GM23338 (cell line): ENCODE measurements at regions not wholly inside any gene's neighbourhood (a gene's known extent, or its start where the extent isn't known, plus 50 kb on each side); places are given as distances from the start of the nearest gene placed in this dataset.

Source experiments
- ATAC-seq: fragments of 200-7000 bp; cut with Tn5 transposase; 3 replicates; pipeline ENCODE4 v1.9.1; 2020
- DNase-seq: peaks from one replicate; pipeline ENCODE4 v3.0.0-alpha.2; 2015; ENCODE audit warnings: low spot score
- H2AFZ ChIP-seq: fragments of 200-600 bp; sonication (generic); 2 replicates; pipeline ENCODE4 v1.8.0; 2016; ENCODE audit warnings: antibody characterized with exemption, mild to moderate bottlenecking, moderate library complexity
- H3F3A ChIP-seq: fragments of 200-600 bp; sonication (generic); replicated peaks from 2 replicates; pipeline ENCODE4 v1.8.0; 2017; ENCODE audit warnings: antibody characterized with exemption, mixed run types, low read depth
- H3K27ac ChIP-seq: fragments of 200-600 bp; sonication (generic); 2 replicates; pipeline ENCODE4 v1.6.1; 2016; ENCODE audit warnings: low read depth
- H3K27me3 ChIP-seq: fragments of 200-600 bp; sonication (generic); 2 replicates; pipeline ENCODE4 v1.8.0; 2016; ENCODE audit warnings: mild to moderate bottlenecking, mixed run types, moderate library complexity; ENCODE audit not compliant: insufficient read depth
- H3K36me3 ChIP-seq: fragments of 200-600 bp; sonication (generic); 2 replicates; pipeline ENCODE4 v1.8.0; 2016; ENCODE audit warnings: mild to moderate bottlenecking; ENCODE audit not compliant: insufficient read depth
- H3K4me1 ChIP-seq: fragments of 200-600 bp; sonication (generic); 2 replicates; pipeline ENCODE4 v1.8.0; 2016; ENCODE audit warnings: mild to moderate bottlenecking, moderate library complexity; ENCODE audit not compliant: insufficient read depth
- H3K4me2 ChIP-seq: fragments of 200-600 bp; sonication (generic); 2 replicates; pipeline ENCODE4 v1.7.1; 2017; ENCODE audit warnings: mixed run types
- H3K4me3 ChIP-seq: fragments of 200-600 bp; sonication (generic); 2 replicates; pipeline ENCODE4 v1.6.1; 2016; ENCODE audit warnings: mixed run types
- H3K79me2 ChIP-seq: fragments of 200-600 bp; sonication (generic); replicated peaks from 2 replicates; pipeline ENCODE4 v1.8.0; 2017; ENCODE audit warnings: mild to moderate bottlenecking; ENCODE audit not compliant: insufficient read depth
- H3K9me2 ChIP-seq: fragments of 200-600 bp; sonication (generic); 2 replicates; pipeline ENCODE4 v1.8.0; 2017; ENCODE audit not compliant: insufficient read depth
- H4K20me1 ChIP-seq: fragments of 200-600 bp; sonication (generic); replicated peaks from 2 replicates; pipeline ENCODE4 v1.8.0; 2017; ENCODE audit warnings: mild to moderate bottlenecking; ENCODE audit not compliant: insufficient read depth
- H3K27ac Mint-ChIP-seq: 2 replicates; pipeline ENCODE4 v1.8.0; 2020; ENCODE audit warnings: inconsistent platforms, mild to moderate bottlenecking, moderate library complexity, mixed read lengths
- H3K27me3 Mint-ChIP-seq: 3 replicates; pipeline ENCODE4 v1.8.0; 2022; ENCODE audit warnings: low read depth, mild to moderate bottlenecking, moderate library complexity, mixed read lengths, inconsistent platforms; ENCODE audit not compliant: insufficient read depth, poor library complexity
- H3K36me3 Mint-ChIP-seq: 3 replicates; pipeline ENCODE4 v1.8.0; 2021; ENCODE audit warnings: low read depth, mild to moderate bottlenecking, inconsistent platforms, moderate library complexity, mixed read lengths
- H3K4me1 Mint-ChIP-seq: 3 replicates; pipeline ENCODE4 v1.8.0; 2020; ENCODE audit warnings: mild to moderate bottlenecking, inconsistent platforms, mixed read lengths
- H3K4me3 Mint-ChIP-seq: 3 replicates; pipeline ENCODE4 v1.8.0; 2021; ENCODE audit warnings: moderate library complexity, mild to moderate bottlenecking, inconsistent platforms, mixed read lengths
- H3K9me3 Mint-ChIP-seq: 3 replicates; pipeline ENCODE4 v1.8.0; 2020; ENCODE audit warnings: moderate library complexity, mild to moderate bottlenecking, inconsistent platforms, mixed read lengths
- CREB1 ChIP-seq: fragments of 250-450 bp; sonication (Bioruptor Pico); IDR thresholded peaks from 2 replicates; pipeline ENCODE4 v1.5.0; 2020; ENCODE audit warnings: low read depth, mild to moderate bottlenecking, moderate library complexity
- EZH2 ChIP-seq: fragments of 200-600 bp; sonication (generic); IDR thresholded peaks from one replicate; pipeline ENCODE4 v1.8.0; 2017; ENCODE audit warnings: antibody characterized with exemption, mild to moderate bottlenecking, low read depth; ENCODE audit not compliant: unreplicated experiment
- JUNB ChIP-seq: IDR thresholded peaks from one replicate; pipeline ENCODE4 v1.6.1; 2016; ENCODE audit warnings: antibody characterized with exemption; ENCODE audit not compliant: unreplicated experiment
- POLR2AphosphoS5 ChIP-seq: IDR thresholded peaks from 2 replicates; pipeline ENCODE4 v1.6.1; 2016; ENCODE audit warnings: antibody characterized with exemption, low read depth
- STAT1 ChIP-seq: IDR thresholded peaks from one replicate; pipeline ENCODE4 v1.6.1; 2016; ENCODE audit warnings: antibody characterized with exemption; ENCODE audit not compliant: unreplicated experiment
- ZNF114 ChIP-seq: fragments of 250-450 bp; sonication (Bioruptor Pico); IDR thresholded peaks from 2 replicates; pipeline ENCODE4 v1.5.0; 2020; ENCODE audit warnings: mild to moderate bottlenecking, moderate library complexity
- ZNF331 ChIP-seq: fragments of 250-450 bp; sonication (Bioruptor Pico); IDR thresholded peaks from 2 replicates; pipeline ENCODE4 v1.5.0; 2020; ENCODE audit warnings: low read depth, mild to moderate bottlenecking, moderate library complexity
- ZNF462 ChIP-seq: fragments of 250-450 bp; sonication (Bioruptor Pico); IDR thresholded peaks from 2 replicates; pipeline ENCODE4 v1.5.0; 2020; ENCODE audit warnings: mild to moderate bottlenecking, moderate library complexity

GRCh38 chr1:58862728-58863385 is 79.0 kb upstream of the JUN start (continued):
- no peak for TF ChIP-seq ZNF462
- TF ChIP-seq JUNB, result no peak
- no peak for TF ChIP-seq ZNF114 (CRISPR knock-in tag)
- TF ChIP-seq ZNF331 (CRISPR knock-in tag), result no peak
- TF ChIP-seq POLR2AphosphoS5, result no peak
- TF ChIP-seq STAT1, result no peak
- TF ChIP-seq CREB1 (CRISPR knock-in tag), result no peak
- TF ChIP-seq EZH2, result no peak

- no peaks in the 10 kb centered on the region for H3K9me3 Mint-ChIP-seq
- Histone ChIP-seq H3K79me2 (no peaks in the 10 kb centered on the region), H3K27ac (no peak overlapping the region), H3K4me3 (no peak overlapping the region), H3K9me2 (peaks cover 15% of the 10 kb centered on the region), H3K27me3 (no peaks in the 10 kb centered on the region), H3K4me1 (peaks cover 12% of the 10 kb centered on the region), H3F3A (no peaks in the 10 kb centered on the region), H2AFZ (no peak overlapping the region), H3K4me2 (no peak overlapping the region), H3K36me3 (no peaks in the 10 kb centered on the region), H4K20me1 (no peaks in the 10 kb centered on the region)
- H3K27me3 Mint-ChIP-seq, result no peaks in the 10 kb centered on the region
- peaks cover 11% of the 10 kb centered on the region; the same call in 2 of the 3 replicates for H3K4me1 Mint-ChIP-seq
- H3K4me3 Mint-ChIP-seq, result no peak overlapping the region
- DNase-seq (no peak), ATAC-seq (no peak)
- H3K36me3 Mint-ChIP-seq, result no peaks in the 10 kb centered on the region
- no peak overlapping the region for H3K27ac Mint-ChIP-seq
- TF ChIP-seq JUNB (no peak), POLR2AphosphoS5 (no peak), ZNF462 (no peak)
Observed at GRCh38 chr1:58864654-58865053, 80.8 kb upstream of the JUN start.
